Tongue (tissue), 1 donor: ENCODE measurements at regions not wholly inside any gene's neighbourhood (a gene's known extent, or its start where the extent isn't known, plus 50 kb on each side); places are given as distances from the start of the nearest gene placed in this dataset.

Experiments used
- DNase-seq: peaks from one replicate; pipeline ENCODE4 v3.0.0-alpha.2; 2015

GRCh38 chr6:137353842-137354397, 134.7 kb upstream of the IFNGR1 start:
- DNase-seq, result no peak

DNA sequence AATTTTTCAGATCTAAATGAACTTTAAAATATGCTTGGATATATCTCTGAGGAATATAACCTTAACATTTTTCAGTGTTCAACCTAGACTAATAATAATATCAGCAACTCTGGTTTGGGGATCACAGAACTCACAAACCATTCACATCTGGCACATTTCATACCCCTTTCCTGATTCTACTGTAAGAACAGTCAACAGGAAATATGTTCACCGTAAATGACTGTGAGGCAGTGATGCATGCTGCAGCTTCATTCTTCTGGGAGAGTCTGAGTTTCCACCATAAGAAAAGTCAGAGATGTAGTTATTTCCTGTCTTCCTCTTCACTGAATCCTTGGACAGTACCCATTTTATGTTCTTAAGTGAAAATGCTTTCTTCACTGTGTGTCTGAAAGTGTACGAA, 134.2 kb upstream of the IFNGR1 start:
- no peak for DNase-seq

DNA sequence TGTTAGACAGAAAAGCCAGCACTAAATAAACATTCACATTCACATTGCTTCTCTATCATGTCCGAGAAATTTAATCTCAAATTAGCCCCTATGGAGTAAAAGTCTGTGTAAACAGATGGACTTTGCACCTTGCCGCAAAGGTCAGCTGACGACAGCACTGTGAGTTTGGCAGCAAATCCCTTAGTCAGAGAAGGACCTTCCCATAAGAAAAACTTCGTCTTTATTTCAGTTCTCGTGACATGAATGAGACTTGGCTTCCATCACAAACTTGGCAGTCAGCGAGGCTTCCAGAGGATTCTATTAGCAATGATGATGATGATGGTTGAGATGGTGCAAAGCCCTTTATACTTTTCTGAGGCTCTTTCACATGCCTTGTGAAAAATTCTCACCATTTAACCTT, 133.7 kb upstream of the IFNGR1 start:
- DNase-seq, result no peak

- DNase-seq, result no peak
Observed at GRCh38 chr6:137351890-137352289, 132.7 kb upstream of the IFNGR1 start.

GRCh38 chr6:137350857-137351256, 131.7 kb upstream of the IFNGR1 start:
- DNase-seq, result no peak

DNA sequence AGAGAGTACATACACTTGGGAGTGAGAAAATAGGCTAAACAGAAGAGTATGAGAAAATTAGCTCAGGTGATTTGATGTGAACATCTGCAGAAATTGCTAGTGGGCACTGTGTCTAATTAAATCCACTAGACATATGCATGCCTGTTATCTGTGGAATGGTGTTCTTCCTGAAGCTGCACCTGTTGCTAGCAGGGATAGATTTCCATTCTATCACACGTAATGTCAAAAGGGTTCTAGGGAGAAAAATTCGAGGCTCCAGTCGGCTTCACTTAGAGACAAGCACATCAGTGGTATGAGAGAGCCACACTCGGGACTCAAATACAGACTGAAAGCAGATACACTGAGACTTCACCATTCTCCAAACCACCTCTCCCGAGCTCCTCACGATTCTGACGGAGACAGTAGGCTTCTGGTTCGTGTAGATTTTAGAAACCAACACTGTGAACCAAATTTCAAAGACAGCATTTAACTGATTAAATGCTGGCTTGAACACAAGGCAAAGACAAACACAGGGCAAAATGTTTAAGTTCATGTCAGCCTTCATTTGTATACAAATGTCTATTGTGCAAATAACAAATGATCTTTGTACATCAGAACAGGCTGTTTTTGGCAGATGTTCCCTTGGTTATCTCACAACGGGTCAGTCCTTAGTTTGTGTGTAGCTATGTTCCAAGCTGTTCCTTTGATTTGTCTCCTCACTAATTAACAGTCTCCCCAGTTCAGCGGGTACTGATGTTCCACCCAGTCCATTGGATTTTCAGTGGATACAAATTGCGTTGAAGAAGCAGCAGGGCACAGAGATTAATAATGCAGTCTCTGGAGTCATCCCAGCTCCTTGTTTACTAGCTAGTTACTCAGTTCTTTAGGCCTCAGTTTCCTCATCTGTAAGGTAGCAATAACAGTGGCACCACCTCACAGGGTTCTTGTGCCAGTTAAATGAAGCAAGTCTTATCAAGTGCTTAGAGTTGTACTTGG, 131.0 kb upstream of the IFNGR1 start:
- DNase-seq, result peak; percentile 24

DNA sequence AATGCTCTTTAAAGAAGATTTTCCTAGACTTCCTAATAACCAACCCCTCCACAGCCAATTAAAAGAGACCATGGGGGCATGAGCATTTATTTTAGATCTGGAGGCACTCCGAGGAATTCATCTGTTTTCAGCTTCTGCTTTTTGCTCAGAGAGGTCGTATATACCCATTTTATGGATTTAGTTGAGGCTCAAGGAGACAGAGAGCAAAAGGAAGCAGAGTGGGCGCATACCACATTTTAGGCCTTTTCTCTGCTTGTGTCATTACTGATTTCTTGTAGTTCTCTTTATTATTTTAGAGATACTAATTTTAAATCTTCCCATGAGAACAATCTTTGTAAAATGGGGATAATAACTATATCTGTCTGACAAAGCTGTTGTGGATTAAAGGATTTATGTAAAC, 129.6 kb upstream of the IFNGR1 start:
- no peak for DNase-seq

- no peak for DNase-seq
Observed at GRCh38 chr6:137343241-137343640, 124.1 kb upstream of the IFNGR1 start.

DNA sequence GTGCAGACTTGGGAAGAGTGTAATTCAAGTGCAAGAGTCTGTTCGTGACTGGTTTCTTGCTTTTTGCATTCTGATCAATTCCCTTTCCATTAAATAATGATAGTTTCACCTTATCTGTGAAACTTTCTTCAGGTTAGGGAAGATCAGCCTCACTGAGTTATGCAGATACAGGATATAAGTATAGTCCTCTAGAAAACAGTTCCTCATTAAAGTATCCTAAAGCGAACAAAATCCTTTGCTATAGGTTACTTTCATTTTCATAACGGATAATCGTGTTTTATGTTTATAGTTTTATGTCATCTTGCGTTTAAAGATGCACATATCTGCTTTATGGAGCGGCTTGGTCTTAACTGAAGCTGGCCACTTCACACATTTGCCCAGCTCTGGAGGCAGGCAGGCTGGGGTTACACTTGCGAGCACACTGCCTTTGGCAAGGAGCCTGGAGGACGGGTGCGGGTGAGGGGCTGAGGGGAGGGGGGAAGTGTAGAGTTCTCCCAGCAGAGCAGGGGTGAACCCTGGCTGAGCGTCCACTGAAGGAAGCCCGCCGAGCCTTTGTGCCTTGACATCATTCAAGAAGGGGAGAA, 123.5 kb upstream of the IFNGR1 start:
- peak; percentile 53 for DNase-seq

GRCh38 chr6:137341681-137342195, 122.6 kb upstream of the IFNGR1 start:
- peak; percentile 58 for DNase-seq

- DNase-seq, result peak; percentile 17
Observed at GRCh38 chr6:137339929-137340559, 120.9 kb upstream of the IFNGR1 start.

GRCh38 chr6:137334884-137335283, 115.7 kb upstream of the IFNGR1 start:
- DNase-seq, result no peak

- no peak for DNase-seq
Observed at GRCh38 chr6:137334094-137334493, 114.9 kb upstream of the IFNGR1 start.

DNA sequence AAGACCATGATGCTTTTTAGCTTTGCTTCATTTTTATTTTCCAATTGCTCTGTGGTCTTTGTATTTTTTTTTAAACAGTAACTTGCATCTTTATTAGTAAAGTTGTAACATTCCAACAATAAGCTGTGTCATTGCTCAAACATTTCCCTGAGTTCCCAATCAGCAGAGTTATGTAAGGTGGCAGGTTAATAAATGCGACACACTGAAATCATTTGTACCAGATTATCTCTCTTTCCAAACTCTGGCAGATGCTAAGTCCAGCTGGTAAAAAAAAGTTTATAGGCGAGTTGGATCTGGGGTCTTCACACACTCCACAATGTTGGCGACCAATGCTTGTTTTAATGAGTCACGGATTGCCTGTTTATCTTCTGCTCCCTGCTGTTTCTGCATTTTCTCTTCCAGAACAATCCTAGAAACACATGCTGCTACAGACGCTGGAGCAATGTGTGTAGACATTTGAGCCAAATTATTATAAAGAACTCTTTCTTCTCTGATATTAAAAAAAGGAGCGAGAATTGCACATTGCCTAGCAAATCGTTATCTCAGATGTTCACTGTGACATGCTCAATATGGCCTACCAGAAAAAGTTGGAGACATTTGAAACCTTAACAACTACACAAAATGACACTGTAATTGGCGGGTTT, 113.6 kb upstream of the IFNGR1 start:
- peak; percentile 63 for DNase-seq

DNA sequence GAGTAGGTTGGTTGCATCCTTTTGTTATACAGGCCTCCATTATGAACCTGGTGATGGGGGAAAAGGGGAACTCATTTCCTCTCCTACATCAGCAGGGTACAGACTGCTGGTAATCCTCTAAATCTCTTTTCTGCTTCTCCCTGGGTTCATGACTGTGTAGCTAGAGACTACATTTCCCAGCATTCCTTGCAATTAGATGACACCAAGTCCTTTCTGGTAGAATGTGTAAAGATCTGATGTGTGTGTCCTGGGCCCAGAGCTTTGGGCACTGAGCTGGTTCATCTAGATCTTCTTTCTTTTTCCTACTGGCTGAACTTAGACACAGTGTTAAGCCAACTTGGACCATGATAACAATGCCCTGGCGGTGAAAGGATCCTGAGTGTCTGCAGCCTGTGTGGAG, 104.7 kb upstream of the IFNGR1 start:
- DNase-seq, result no peak

- DNase-seq, result no peak
Observed at GRCh38 chr6:137320271-137320670, 101.1 kb upstream of the IFNGR1 start.

GRCh38 chr6:137316626-137317025, 97.4 kb upstream of the IFNGR1 start:
- DNase-seq, result no peak

DNA sequence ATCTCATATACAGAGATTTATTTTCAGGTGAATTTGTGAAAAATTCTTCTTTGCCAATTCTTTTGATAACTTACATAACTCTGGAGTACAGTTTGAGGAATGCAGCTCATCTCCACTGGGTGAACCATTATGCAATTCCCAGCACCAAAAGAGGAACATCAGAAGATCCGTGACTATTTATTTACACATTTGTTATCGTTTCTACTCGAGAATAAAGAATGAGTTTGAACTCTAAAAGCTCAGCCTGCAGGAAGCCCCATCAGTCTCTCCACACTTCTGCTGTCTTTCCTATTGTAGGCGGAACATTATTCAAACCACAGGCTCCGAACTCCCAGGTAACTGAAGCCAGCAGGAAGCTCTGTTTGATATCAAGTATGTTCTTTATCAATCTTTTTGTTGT, 95.9 kb upstream of the IFNGR1 start:
- DNase-seq, result no peak

DNA sequence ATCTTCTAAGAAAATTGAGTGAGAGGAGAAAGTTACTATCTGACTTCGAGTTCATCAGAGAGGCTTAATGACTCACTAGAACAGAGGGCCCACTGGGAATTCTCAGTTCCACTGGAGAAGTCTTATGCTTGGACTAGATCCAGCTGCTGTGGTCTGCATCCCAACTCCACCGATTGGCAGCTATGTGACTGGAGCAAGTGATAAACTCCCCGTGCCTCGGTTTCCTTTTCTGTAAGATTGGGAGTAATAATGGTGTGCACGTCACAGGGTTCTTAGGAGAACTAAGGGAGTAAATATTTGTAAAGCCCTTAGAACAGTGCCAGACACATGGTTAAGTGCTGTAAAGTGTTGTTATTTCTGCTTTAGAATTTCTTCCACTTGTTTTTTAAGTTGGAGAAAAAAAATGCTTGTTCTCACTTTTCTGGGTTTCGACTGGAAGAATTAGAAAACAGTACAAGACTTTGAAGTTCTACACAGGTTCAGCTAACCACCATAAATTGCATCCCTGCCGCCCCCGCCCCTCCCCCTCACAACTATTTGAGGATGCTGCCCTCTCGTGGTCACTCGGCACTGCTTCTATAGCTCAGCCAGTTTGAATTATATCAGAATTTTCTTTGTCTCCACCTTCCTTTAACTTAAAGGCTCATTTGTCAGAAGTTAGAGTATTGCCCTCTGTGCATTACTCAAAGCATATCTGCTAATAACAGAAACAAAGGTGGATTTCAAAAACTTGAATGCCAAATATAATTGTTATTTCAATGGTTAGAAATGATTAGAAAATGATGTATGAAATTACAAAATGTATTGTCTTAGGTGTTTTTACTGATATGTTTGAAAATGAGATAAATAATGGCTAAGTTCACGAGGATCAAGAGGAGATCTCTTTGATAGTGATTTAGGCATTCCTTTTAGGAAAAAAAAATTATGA, 95.0 kb upstream of the IFNGR1 start:
- peak; percentile 88 for DNase-seq

DNA sequence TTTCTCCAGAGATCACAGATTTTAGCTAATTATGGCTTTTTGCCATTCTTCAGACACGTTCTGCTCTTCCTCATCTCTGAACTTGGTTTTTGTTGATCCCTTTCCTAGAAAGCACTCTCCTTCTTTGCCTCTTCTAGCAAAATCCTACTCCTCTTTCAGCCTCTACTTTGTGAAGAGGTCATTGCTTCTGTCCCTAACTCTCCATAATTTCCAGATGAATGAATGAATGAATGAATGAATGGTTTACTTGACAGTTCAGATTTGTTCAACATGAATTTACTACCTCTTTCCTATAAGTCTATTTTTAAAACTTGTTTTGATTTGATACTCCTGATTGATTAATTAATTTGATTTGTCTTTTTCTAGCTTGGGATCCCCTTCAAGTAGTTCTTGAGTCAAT, 94.0 kb upstream of the IFNGR1 start:
- no peak for DNase-seq

DNA sequence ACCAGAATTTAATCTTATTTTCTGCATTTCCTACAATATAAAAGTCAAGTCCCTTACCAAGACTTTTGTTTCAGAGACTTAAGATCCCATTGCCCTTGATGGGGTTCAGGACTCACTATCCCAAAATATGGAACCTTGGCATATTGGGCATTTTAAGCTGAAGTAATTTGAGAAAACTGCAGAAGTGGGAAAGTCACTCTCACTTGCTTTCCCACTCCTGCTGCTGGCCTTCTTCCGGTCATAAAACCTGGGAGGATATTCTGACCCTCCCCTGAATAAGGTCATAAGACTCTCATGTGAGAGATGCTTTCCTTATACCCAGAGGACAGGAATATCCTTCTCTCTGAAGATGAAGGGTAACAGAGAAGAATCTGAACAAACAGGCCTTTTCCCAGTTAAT, 92.8 kb upstream of the IFNGR1 start:
- DNase-seq, result no peak
